ENCODE measurements at regions not wholly inside any gene's neighbourhood (a gene's known extent, or its start where the extent isn't known, plus 50 kb on each side); places are given as distances from the start of the nearest gene placed in this dataset.
A peak's percentile ranks its signal among the peaks of the same experiment; 100 is the strongest.

GRCh38 chr9:118613996-118614395, 755.2 kb downstream of the BRINP1 start:
- FAIRE-seq, result no peak
- DNase-seq (ENCODE audit: insufficient read length, low spot score), result no peak

GRCh38 chr9:118618084-118618483, 751.2 kb downstream of the BRINP1 start:
- FAIRE-seq, result no peak
- no peak for DNase-seq (ENCODE audit: insufficient read length, low spot score)

- no peak for DNase-seq (ENCODE audit: insufficient read length, low spot score)
- no peak for FAIRE-seq
Measured at GRCh38 chr9:118618849-118619248, 750.4 kb downstream of the BRINP1 start.

- FAIRE-seq (no peak), DNase-seq (ENCODE audit: insufficient read length, low spot score) (no peak)
Measured at GRCh38 chr9:118624608-118625007, 744.6 kb downstream of the BRINP1 start.

GRCh38 chr9:118630079-118630478, 739.2 kb downstream of the BRINP1 start:
- FAIRE-seq (no peak), DNase-seq (ENCODE audit: insufficient read length, low spot score) (no peak)

- no peak for DNase-seq (ENCODE audit: insufficient read length, low spot score)
- FAIRE-seq, result no peak
Measured at GRCh38 chr9:118630931-118631595, 738.2 kb downstream of the BRINP1 start.

- no peak for DNase-seq (ENCODE audit: insufficient read length, low spot score)
- FAIRE-seq, result no peak
Measured at GRCh38 chr9:118631956-118632355, 737.3 kb downstream of the BRINP1 start.

- DNase-seq (ENCODE audit: insufficient read length, low spot score) (no peak), FAIRE-seq (no peak)
Measured at GRCh38 chr9:118635416-118635815, 733.8 kb downstream of the BRINP1 start.

- DNase-seq (ENCODE audit: insufficient read length, low spot score) (no peak), FAIRE-seq (no peak)
Measured at GRCh38 chr9:118637681-118638080, 731.6 kb downstream of the BRINP1 start.

- FAIRE-seq (no peak), DNase-seq (ENCODE audit: insufficient read length, low spot score) (no peak)
Measured at GRCh38 chr9:118640836-118641560, 728.2 kb downstream of the BRINP1 start.

GRCh38 chr9:118643118-118643517, 726.1 kb downstream of the BRINP1 start:
- FAIRE-seq, result no peak
- DNase-seq (ENCODE audit: insufficient read length, low spot score), result peak; percentile 28

GRCh38 chr9:118644066-118644465, 725.2 kb downstream of the BRINP1 start:
- FAIRE-seq, result no peak
- no peak for DNase-seq (ENCODE audit: insufficient read length, low spot score)

GRCh38 chr9:118647331-118647730, 721.9 kb downstream of the BRINP1 start:
- no peak for FAIRE-seq
- no peak for DNase-seq (ENCODE audit: insufficient read length, low spot score)

GRCh38 chr9:118650417-118650816, 718.8 kb downstream of the BRINP1 start:
- DNase-seq (ENCODE audit: insufficient read length, low spot score) (no peak), FAIRE-seq (no peak)

- FAIRE-seq (no peak), DNase-seq (ENCODE audit: insufficient read length, low spot score) (no peak)
Measured at GRCh38 chr9:118651511-118651910, 717.7 kb downstream of the BRINP1 start.

- DNase-seq (ENCODE audit: insufficient read length, low spot score) (no peak), FAIRE-seq (no peak)
Measured at GRCh38 chr9:118652258-118652657, 717.0 kb downstream of the BRINP1 start.

GRCh38 chr9:118652912-118653311, 716.3 kb downstream of the BRINP1 start:
- DNase-seq (ENCODE audit: insufficient read length, low spot score) (no peak), FAIRE-seq (no peak)

GRCh38 chr9:118659011-118659410, 710.2 kb downstream of the BRINP1 start:
- DNase-seq (ENCODE audit: insufficient read length, low spot score) (no peak), FAIRE-seq (no peak)

GRCh38 chr9:118665226-118665919, 703.9 kb downstream of the BRINP1 start:
- DNase-seq (ENCODE audit: insufficient read length, low spot score), result no peak
- FAIRE-seq, result no peak

GRCh38 chr9:118670011-118670953, 699.0 kb downstream of the BRINP1 start:
- DNase-seq (ENCODE audit: insufficient read length, low spot score), result no peak
- FAIRE-seq, result no peak

GRCh38 chr9:118674942-118675341, 694.3 kb downstream of the BRINP1 start:
- FAIRE-seq, result no peak
- no peak for DNase-seq (ENCODE audit: insufficient read length, low spot score)

Data from HTR-8/SVneo (cell line).